A673 (cell line): ENCODE measurements at regions not wholly inside any gene's neighbourhood (a gene's known extent, or its start where the extent isn't known, plus 50 kb on each side); places are given as distances from the start of the nearest gene placed in this dataset.

Experiments used
- BruUV-seq: library from RNA; stranded (reverse); fragments of 400-500 nt; replicated peaks from 2 replicates; lab custom pipeline; 2021; lab: Mats Ljungman, UMichigan
- CTCF ChIA-PET: fragments of 300-600 bp; sonication (Branson Sonifier 250); formaldehyde crosslinking; loops from one replicate; lab custom pipeline; 2022; ENCODE audit warnings: antibody characterized with exemption; lab: Charles Lee
- POLR2A ChIA-PET: fragments of 300-600 bp; sonication (Branson Sonifier 250); formaldehyde crosslinking; loops from one replicate; lab custom pipeline; 2022; ENCODE audit warnings: antibody characterized with exemption; ENCODE audit not compliant: low non-redundant PET; lab: Charles Lee
- DNase-seq: peaks from one replicate; pipeline ENCODE4 v3.0.0-alpha.2; 2015; ENCODE audit warnings: low spot score
- H3K27ac ChIP-seq: fragments of 200-600 bp; sonication (generic); 2 replicates; pipeline ENCODE4 v1.5.1; 2016; ENCODE audit warnings: mixed run types, low read depth, mild to moderate bottlenecking, mixed read lengths, antibody characterized with exemption, low read length; ENCODE audit not compliant: poor library complexity, severe bottlenecking
- H3K27me3 ChIP-seq: fragments of 200-600 bp; sonication (generic); replicated peaks from 2 replicates; pipeline ENCODE4 v1.6.1; 2017; ENCODE audit warnings: mixed run types, low read depth, mild to moderate bottlenecking, mixed read lengths, antibody characterized with exemption, low read length; ENCODE audit not compliant: insufficient read depth, poor library complexity
- H3K36me3 ChIP-seq: fragments of 200-600 bp; sonication (generic); 2 replicates; pipeline ENCODE4 v1.6.1; 2016; ENCODE audit warnings: mixed run types, mild to moderate bottlenecking, mixed read lengths, antibody characterized with exemption, low read length; ENCODE audit not compliant: insufficient read depth, poor library complexity, severe bottlenecking
- H3K4me1 ChIP-seq: fragments of 200-600 bp; sonication (generic); 2 replicates; pipeline ENCODE4 v1.6.1; 2017; ENCODE audit warnings: mixed run types, mild to moderate bottlenecking, mixed read lengths, antibody characterized with exemption, low read length; ENCODE audit not compliant: insufficient read depth, poor library complexity, severe bottlenecking
- H3K4me3 ChIP-seq: fragments of 200-600 bp; sonication (generic); 2 replicates; pipeline ENCODE4 v1.5.1; 2016; ENCODE audit warnings: low read depth, mixed run types, mild to moderate bottlenecking, mixed read lengths, low read length; ENCODE audit not compliant: poor library complexity, severe bottlenecking
- H3K9me3 ChIP-seq: fragments of 200-600 bp; sonication (generic); 2 replicates; pipeline ENCODE4 v1.6.1; 2016; ENCODE audit warnings: mixed run types, low read depth, mild to moderate bottlenecking, mixed read lengths, antibody characterized with exemption, low read length; ENCODE audit not compliant: poor library complexity, severe bottlenecking
- EZH2 ChIP-seq: fragments of 200-600 bp; sonication (generic); IDR thresholded peaks from 2 replicates; pipeline ENCODE4 v1.6.1; 2017; ENCODE audit warnings: borderline replicate concordance, low read depth, mild to moderate bottlenecking, mixed read lengths, antibody characterized with exemption, low read length; ENCODE audit not compliant: poor library complexity, severe bottlenecking
- intact Hi-C: fragments of 100-400 bp; cut with micrococcal nuclease; formaldehyde crosslinking; loops from one replicate; pipeline ENCODE4 v1.10.0; 2022; ENCODE audit not compliant: unreplicated experiment
- TF ChIP-seq, protein P1 (sequence below): fragments of 300-800, 200-600 bp; sonication (generic); conservative IDR thresholded peaks from 2 replicates; pipeline ENCODE4 v1.5.1; 2017; ENCODE audit warnings: low read depth, mild to moderate bottlenecking, antibody characterized with exemption, low read length, moderate library complexity, mixed read lengths

DNA sequence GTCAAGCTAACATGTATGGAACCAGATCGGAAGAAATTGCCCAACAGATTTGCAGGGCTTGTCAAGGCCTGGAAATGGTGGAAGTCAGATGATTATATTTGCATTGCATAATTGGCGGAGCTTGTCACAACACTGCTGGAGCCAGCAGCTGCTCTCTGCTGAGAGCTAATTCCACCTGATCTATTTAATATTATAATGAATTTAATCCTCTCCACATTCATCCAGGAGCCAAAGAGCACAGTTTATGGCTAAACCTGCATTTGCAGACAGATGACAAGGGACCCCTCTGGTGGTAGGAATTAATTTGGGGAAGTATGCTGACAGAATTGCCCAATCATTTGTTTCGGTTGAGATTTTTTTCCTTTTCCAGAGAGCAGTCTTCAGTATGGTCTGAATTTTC lies 730.2 kb downstream of the TUSC7 start:
- Histone ChIP-seq H3K27ac (no peak overlapping the region), H3K4me1 (no peaks in the 10 kb centered on the region), H3K9me3 (no peaks in the 10 kb centered on the region), H3K36me3 (no peaks in the 10 kb centered on the region), H3K27me3 (no peaks in the 10 kb centered on the region), H3K4me3 (no peak overlapping the region)
- POLR2A ChIA-PET, result no interaction called here
- peak; percentile 58 for DNase-seq
- TF ChIP-seq, protein P1, sequence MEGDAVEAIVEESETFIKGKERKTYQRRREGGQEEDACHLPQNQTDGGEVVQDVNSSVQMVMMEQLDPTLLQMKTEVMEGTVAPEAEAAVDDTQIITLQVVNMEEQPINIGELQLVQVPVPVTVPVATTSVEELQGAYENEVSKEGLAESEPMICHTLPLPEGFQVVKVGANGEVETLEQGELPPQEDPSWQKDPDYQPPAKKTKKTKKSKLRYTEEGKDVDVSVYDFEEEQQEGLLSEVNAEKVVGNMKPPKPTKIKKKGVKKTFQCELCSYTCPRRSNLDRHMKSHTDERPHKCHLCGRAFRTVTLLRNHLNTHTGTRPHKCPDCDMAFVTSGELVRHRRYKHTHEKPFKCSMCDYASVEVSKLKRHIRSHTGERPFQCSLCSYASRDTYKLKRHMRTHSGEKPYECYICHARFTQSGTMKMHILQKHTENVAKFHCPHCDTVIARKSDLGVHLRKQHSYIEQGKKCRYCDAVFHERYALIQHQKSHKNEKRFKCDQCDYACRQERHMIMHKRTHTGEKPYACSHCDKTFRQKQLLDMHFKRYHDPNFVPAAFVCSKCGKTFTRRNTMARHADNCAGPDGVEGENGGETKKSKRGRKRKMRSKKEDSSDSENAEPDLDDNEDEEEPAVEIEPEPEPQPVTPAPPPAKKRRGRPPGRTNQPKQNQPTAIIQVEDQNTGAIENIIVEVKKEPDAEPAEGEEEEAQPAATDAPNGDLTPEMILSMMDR, result peak; percentile 59
- TF ChIP-seq EZH2, result no peak
- intact Hi-C loops, result loop anchor here (5.0 kb wide), 1 partner anchor 378 kb away; no protein-coding TSS in a partner anchor
- BruUV-seq, result no TSS peak
- CTCF ChIA-PET, result no interaction called here

DNA sequence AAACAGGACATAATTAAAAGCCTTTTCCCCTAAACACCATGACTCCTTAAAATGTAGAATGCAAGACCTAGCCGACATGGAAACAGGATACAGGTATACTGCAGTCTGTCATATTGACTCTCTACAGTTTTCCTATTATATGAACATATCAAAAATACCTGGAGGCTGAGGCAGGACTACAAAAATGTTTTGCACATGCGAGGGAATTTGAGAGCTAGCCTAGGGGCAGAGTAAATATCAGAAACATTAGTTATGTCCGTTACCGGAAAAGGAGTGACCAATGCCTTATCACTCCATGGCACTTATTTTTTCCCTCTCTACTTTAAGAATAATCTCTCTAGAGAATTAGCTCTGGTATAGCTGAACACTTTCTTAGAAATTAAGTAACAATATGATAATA lies 732.3 kb downstream of the TUSC7 start:
- POLR2A ChIA-PET, result no interaction called here
- TF ChIP-seq, protein P1, result no peak
- TF ChIP-seq EZH2, result no peak

DNA sequence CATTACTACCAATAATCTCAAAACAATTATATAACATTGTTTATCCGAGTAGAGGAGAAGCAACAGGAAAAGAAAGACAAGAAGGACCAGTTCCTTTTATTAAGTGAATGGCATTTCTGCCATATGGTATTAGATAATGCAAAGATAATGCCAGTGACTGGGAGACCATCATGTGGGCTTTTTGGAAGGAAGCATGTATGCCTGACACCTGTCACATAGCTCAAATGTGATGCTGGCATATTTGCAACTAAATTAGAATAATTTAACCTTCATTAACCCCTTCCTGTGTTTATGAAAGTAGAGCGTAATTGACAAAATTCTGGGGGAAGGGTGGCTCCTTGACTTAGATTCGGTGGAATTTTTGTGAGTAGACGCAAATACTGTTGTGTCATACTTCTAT lies 733.0 kb downstream of the TUSC7 start:
- ChIA-PET POLR2A (no interaction called here), CTCF (no interaction called here)
- Histone ChIP-seq H3K36me3 (no peaks in the 10 kb centered on the region), H3K4me3 (no peak overlapping the region), H3K9me3 (no peaks in the 10 kb centered on the region), H3K4me1 (no peaks in the 10 kb centered on the region), H3K27ac (no peak overlapping the region), H3K27me3 (no peaks in the 10 kb centered on the region)
- intact Hi-C loops, result loop anchor here (5.0 kb wide), 1 partner anchor 380 kb away; no protein-coding TSS in a partner anchor
- BruUV-seq, result no TSS peak
- no peak for DNase-seq
- no peak for TF ChIP-seq EZH2
- TF ChIP-seq, protein P1, result no peak

More for the DNA sequence above, 732.3 kb downstream of the TUSC7 start:
- no TSS peak for BruUV-seq
- DNase-seq, result no peak
- Histone ChIP-seq H3K27ac (no peak overlapping the region), H3K9me3 (no peaks in the 10 kb centered on the region), H3K4me3 (no peak overlapping the region), H3K27me3 (no peaks in the 10 kb centered on the region), H3K36me3 (no peaks in the 10 kb centered on the region), H3K4me1 (no peaks in the 10 kb centered on the region)
- intact Hi-C loops, result loop anchor here (5.0 kb wide), 1 partner anchor 380 kb away; no protein-coding TSS in a partner anchor
- CTCF ChIA-PET, result no interaction called here
